HG03439 (cell line): ENCODE measurements at regions not wholly inside any gene's neighbourhood (a gene's known extent, or its start where the extent isn't known, plus 50 kb on each side); places are given as distances from the start of the nearest gene placed in this dataset.
"Not testable (repeated sequence)": the region's sequence is repeated elsewhere in the genome, so short reads cannot be mapped to it uniquely, and the experiment has no call there.

ENCODE experiments used
- ATAC-seq: cut with Tn5 transposase; IDR thresholded peaks from one replicate; pipeline ENCODE4 v1.9.1; 2021; ENCODE audit warnings: mild to moderate bottlenecking, moderate library complexity; ENCODE audit not compliant: unreplicated experiment

- no peak for ATAC-seq
Measured at GRCh38 chr2:9707611-9708160, 76.9 kb upstream of the YWHAQ start.

DNA sequence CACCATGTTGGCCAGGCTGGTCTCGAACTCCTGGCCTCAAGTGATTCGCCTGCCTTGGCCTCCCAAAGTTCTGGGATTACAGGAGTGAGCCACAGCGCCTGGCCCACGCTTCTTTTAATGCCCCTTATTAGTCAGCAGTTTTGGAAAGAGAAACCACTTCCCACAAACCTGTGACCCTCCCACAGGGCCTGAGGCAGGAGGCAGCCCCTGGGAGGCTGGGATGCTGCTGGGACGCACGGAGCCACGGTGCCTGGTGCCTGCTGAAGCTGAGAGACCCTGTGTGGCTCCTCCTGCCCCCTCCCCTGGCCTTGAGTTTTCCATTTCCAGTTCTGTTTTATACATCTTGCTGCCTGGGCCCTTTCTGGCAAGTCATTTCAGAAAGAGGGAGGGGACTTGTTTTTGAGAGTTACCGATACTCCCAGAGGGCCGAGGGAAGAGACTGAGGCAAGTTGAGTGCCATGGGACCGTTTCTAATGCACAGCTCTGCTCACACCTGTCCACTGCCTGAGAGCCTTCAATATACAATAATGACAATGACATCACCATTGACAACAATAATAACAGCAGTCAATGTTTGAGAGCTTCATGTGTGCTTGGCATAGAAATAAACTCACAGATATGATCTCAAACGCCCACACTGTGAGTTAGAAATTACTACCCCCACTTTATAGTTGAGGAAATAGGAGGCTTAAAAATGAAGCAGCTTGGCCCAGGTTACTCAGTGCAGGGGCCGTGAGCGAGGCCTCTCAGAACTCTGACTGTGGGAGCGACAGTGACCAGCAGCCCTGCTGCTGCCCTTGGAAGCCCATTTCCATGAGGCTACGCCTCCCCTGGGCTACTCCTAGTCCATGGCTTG, 78.1 kb upstream of the YWHAQ start:
- ATAC-seq = no peak

DNA sequence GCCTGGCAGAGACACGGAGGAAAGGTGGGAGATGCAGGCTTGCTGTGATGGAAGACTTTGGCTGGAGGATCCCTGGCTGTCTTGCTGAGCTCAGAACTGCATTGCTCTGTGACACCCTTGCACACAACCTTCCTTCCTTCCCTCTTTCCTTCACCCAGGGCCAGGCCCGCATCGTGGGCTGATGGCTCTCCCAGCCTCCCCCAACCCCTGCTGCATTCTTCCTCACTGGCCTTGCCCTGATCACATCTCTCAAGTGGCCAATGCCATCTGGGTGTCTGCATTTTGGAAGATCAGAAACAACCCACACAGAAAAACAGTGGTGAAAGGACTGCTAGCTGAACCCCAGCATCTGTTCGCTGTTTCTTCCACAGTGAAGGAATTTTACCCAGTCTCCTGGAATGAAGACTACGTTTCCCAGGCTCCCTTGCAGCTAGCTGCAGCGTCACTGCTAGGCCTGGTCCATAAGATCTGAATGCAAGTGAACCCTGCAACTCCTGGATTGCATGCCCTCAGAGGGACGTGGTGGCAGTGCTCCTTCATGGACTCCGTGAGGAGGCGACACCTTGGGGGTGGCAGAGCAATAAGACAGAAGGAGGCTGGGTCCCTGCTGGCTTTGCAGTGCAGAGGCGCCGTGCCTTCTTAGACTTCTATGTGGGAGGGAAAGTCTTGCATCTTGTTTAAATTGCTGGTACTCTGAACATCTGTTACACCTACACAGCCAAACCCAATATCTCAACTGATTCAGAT, 78.9 kb upstream of the YWHAQ start:
- no peak for ATAC-seq

GRCh38 chr2:9710311-9710710, 79.5 kb upstream of the YWHAQ start:
- ATAC-seq = no peak

DNA sequence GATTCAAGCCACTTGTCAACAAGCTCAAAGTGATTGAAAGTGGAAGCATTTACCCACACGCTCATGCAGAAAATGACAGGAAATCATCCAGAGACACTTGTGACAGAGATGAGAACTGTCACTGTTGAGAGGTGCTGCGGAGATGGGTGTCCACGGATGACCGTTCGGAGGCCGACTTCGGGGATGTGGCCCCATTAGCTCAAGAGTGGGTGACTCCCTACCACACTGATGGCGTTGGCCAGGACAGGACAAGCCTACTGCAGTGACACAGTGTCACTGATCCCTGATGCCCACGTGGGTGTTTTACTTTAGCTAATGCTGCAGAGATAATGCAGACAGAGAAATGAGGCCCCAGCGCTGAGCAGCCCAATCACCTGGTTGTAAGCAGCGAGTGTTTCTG, 81.5 kb upstream of the YWHAQ start:
- ATAC-seq = peak; percentile 46

DNA sequence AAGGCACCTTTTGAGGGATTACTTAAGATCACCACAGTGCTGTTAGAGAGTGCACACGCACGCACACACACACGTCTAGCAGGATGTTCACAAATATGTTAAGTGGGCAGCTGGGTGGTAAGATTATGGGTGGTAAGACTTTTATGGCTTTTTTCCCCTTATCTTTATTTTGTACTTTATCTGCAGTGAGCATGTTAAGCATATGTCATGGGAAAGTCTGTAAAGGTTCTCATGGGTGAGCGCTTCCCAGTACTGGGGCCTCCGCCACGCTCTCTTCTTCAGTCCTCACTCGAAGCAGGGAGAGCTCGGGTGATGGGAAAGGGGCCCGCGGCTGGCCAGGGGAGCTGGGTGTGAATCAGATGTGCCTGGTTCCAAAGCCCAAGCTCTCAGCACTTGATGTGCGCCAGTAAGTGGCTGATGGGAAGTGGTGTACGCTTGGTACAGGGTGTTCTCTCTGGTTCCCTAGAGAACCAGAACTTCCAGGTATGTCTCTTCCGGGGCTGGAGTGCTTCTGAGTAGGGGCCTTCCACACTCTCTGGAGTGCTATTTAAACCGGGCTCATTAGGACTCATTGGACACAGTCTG, 83.9 kb upstream of the YWHAQ start:
- ATAC-seq = no peak

DNA sequence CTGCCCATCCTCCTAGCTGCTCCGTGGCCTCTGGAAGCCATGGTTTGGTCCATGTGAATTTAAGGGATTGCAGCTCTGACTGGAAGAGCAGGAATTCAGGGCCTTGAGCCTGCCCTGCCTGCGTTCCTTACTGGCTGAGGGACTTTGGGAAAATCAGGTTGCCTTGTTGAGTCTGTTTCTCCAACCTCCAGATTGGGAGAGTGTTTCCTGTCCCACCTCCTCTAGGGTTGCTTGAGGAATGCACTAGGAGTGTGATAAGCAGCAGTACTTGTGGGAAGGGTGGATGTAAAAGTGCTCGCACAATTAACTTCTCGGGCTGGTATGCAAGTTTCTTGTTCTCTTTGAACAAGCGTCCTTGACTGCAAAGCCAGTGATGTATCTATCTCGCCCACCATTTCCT, 84.4 kb upstream of the YWHAQ start:
- no peak for ATAC-seq

- no peak for ATAC-seq
Measured at GRCh38 chr2:9717886-9718451, 87.2 kb upstream of the YWHAQ start.

GRCh38 chr2:9720352-9721093, 89.7 kb upstream of the YWHAQ start:
- ATAC-seq = no peak

DNA sequence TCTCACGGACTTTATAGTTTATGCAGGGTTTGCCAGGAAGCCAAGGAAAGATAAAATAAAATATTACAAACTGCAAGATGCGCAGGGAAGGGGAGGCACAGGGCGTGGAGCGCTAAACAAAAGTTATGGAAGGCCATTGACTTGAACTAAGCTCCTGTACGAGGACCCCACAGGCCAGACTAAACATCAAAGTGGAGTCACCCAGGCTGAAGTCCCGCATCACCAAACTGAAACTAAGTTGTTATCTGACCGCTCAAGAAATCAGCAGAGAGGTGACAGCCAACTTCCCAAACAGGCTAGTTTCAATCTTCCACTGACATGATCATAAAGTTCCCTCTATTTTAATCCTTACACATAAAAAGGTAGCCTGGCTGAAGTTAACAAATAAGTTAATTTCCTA, 90.5 kb upstream of the YWHAQ start:
- no peak for ATAC-seq

DNA sequence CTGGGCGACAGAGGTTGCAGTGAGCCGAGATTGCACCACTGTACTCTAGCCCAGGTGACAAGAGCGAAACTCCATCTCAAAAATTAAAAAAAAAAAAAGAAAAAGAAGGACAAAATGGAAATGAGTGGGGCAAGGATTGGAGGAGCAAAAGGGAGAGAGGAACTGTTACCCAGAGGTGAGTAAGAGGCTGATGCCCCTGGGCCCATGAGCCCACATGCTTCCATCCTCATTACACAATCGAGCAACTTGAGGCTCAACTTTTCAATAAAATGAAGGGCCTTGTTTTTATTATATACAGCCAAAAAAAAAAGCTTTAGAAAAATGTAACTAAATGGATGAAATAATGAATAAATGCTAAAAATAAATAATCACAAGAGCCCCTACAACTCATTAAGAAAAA, 91.7 kb upstream of the YWHAQ start:
- no peak for ATAC-seq

- ATAC-seq = no peak
Measured at GRCh38 chr2:9724565-9724964, 93.8 kb upstream of the YWHAQ start.

DNA sequence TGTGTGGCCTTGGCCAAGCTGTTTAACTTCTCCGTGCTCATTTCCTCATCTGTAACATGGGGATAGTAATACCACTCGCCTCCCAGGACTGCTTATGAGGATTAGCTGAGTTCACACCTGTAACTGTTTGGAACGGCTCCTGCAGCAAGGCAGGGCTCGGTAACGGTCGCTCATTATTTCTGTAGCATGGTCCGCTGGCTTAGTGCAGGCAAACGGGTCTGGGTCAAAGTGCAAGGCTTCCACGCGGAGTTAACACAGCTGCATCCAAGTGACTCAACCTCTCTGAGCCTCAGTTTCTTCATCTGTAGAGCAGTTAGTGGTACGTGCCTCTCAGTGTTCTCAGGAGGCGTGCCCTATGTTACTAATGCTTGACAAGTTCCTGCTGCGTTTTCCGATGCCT, 94.3 kb upstream of the YWHAQ start:
- no peak for ATAC-seq

- ATAC-seq = not testable (repeated sequence)
Measured at GRCh38 chr2:9726016-9726415, 95.2 kb upstream of the YWHAQ start.

- ATAC-seq = not testable (repeated sequence)
Measured at GRCh38 chr2:9730523-9730922, 99.7 kb upstream of the YWHAQ start.

- no peak for ATAC-seq
Measured at GRCh38 chr2:9732824-9733223, 102.0 kb upstream of the YWHAQ start.

GRCh38 chr2:9734308-9734707, 103.5 kb upstream of the YWHAQ start:
- no peak for ATAC-seq

GRCh38 chr2:9735335-9735734, 104.5 kb upstream of the YWHAQ start:
- no peak for ATAC-seq

GRCh38 chr2:9736021-9736420, 105.2 kb upstream of the YWHAQ start:
- no peak for ATAC-seq

DNA sequence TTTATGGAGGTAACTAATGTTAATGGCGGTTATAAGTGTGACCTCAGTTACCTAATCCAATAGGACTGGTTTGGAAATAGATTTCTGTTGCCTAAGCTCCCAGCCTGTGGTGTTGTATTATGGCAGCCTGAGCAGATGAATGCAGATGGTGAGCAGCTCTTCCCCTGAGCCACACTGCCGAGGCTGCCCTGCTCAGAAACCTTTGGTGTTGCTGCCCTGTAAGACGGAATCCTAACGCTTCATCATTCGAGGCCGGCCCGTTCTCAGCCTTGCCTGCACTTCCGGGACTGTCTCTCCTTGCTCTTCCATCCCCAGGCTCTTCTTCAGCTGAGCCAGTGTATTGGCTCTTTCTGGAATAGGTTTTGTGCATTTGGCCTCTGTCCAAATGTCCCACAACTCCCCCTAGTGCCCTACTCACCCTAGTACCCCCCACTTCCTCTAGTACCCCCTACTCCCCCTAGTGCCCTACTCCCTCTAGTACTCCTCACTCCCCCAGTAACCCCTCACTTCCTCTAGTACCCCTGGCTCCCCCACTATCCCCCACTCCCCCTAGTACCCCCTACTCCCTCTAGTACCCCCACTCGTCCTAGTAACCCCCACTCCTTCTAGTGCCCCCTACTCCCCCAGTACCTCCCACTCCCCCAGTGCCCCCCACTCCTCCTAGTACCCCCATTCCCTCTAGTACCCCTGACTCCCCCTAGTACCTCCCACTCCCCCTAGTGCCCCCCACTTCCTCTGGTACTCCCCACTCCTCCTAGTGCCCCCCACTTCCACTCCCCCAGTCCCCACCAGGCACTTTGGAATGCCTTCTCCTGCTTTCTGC, 106.0 kb upstream of the TAF1B start:
- ATAC-seq = no peak
